KMS-11 (cell line): ENCODE measurements at regions not wholly inside any gene's neighbourhood (a gene's known extent, or its start where the extent isn't known, plus 50 kb on each side); places are given as distances from the start of the nearest gene placed in this dataset.
"Not testable (repeated sequence)": the region's sequence is repeated elsewhere in the genome, so short reads cannot be mapped to it uniquely, and the experiment has no call there.

Experiments
- H2AFZ ChIP-seq: fragments of 200-600 bp; sonication (generic); 2 replicates; pipeline ENCODE4 v1.6.1; 2016; ENCODE audit warnings: antibody characterized with exemption, mixed run types, low read depth
- H3K27ac ChIP-seq: fragments of 200-600 bp; sonication (generic); 2 replicates; pipeline ENCODE4 v1.6.1; 2016; ENCODE audit warnings: mild to moderate bottlenecking, mixed run types
- H3K27me3 ChIP-seq: fragments of 200-600 bp; sonication (generic); 2 replicates; pipeline ENCODE4 v1.6.1; 2017; ENCODE audit warnings: mild to moderate bottlenecking, low read depth, mixed run types, moderate library complexity; ENCODE audit not compliant: insufficient read depth
- H3K36me3 ChIP-seq: fragments of 200-600 bp; sonication (generic); 2 replicates; pipeline ENCODE4 v1.6.1; 2017; ENCODE audit warnings: mild to moderate bottlenecking, mixed run types; ENCODE audit not compliant: insufficient read depth
- H3K4me1 ChIP-seq: fragments of 200-600 bp; sonication (generic); 2 replicates; pipeline ENCODE4 v1.6.1; 2016; ENCODE audit warnings: mild to moderate bottlenecking, low read depth, mixed run types; ENCODE audit not compliant: poor library complexity, severe bottlenecking
- H3K4me2 ChIP-seq: fragments of 200-600 bp; sonication (generic); 2 replicates; pipeline ENCODE4 v1.7.0; 2016; ENCODE audit warnings: mild to moderate bottlenecking, mixed run types
- H3K4me3 ChIP-seq: fragments of 200-600 bp; sonication (generic); IDR thresholded peaks from 2 replicates; pipeline ENCODE4 v1.6.1; 2017; ENCODE audit warnings: low read depth, low read length, mixed read lengths; ENCODE audit not compliant: insufficient read depth
- H3K79me2 ChIP-seq: fragments of 200-600 bp; sonication (generic); 2 replicates; pipeline ENCODE4 v1.6.1; 2016; ENCODE audit warnings: low read depth, mixed run types; ENCODE audit not compliant: insufficient read depth
- H3K9ac ChIP-seq: fragments of 200-600 bp; sonication (generic); 2 replicates; pipeline ENCODE4 v1.6.1; 2016; ENCODE audit warnings: mild to moderate bottlenecking, mixed run types
- H4K20me1 ChIP-seq: fragments of 200-600 bp; sonication (generic); 2 replicates; pipeline ENCODE4 v1.6.1; 2016; ENCODE audit warnings: mild to moderate bottlenecking, mixed run types; ENCODE audit not compliant: insufficient read depth
- CTCF ChIP-seq: fragments of 200-600 bp; sonication (generic); conservative IDR thresholded peaks from 2 replicates; pipeline ENCODE4 v1.6.1; 2017; ENCODE audit warnings: low read depth, mild to moderate bottlenecking, antibody characterized with exemption, low read length, moderate library complexity, mixed read lengths

- peaks cover 6% of the 10 kb centered on the region for H3K4me1 ChIP-seq
- H3K79me2 ChIP-seq = no peaks in the 10 kb centered on the region
- H3K27ac ChIP-seq = no peak overlapping the region
- H4K20me1 ChIP-seq = no peaks in the 10 kb centered on the region
- no peak overlapping the region for H3K9ac ChIP-seq
- no peaks in the 10 kb centered on the region for H3K27me3 ChIP-seq
- H3K4me3 ChIP-seq = no peak overlapping the region
- H3K36me3 ChIP-seq = no peaks in the 10 kb centered on the region
- H2AFZ ChIP-seq = no peak overlapping the region
- H3K4me2 ChIP-seq = no peak overlapping the region
- no peak for TF ChIP-seq CTCF
Observed at GRCh38 chr3:194054961-194055360, 81.0 kb upstream of the HES1 start.

- not testable (repeated sequence) for H3K4me2 ChIP-seq, H3K27me3 ChIP-seq, H3K36me3 ChIP-seq, H3K27ac ChIP-seq, H3K4me1 ChIP-seq, H3K79me2 ChIP-seq, H2AFZ ChIP-seq, H4K20me1 ChIP-seq, H3K9ac ChIP-seq, H3K4me3 ChIP-seq
Observed at GRCh38 chr3:194056323-194056722, 79.6 kb upstream of the HES1 start.

GRCh38 chr3:194056731-194057415 lies 79.1 kb upstream of the HES1 start:
- H3K27ac ChIP-seq = no peak overlapping the region
- no peaks in the 10 kb centered on the region for H3K79me2 ChIP-seq
- H2AFZ ChIP-seq = no peak overlapping the region
- TF ChIP-seq CTCF = no peak
- H3K9ac ChIP-seq = no peak overlapping the region
- peaks cover 6% of the 10 kb centered on the region for H3K4me1 ChIP-seq
- no peaks in the 10 kb centered on the region for H3K27me3 ChIP-seq
- no peaks in the 10 kb centered on the region for H3K36me3 ChIP-seq
- no peaks in the 10 kb centered on the region for H4K20me1 ChIP-seq
- no peak overlapping the region for H3K4me2 ChIP-seq
- no peak overlapping the region for H3K4me3 ChIP-seq

GRCh38 chr3:194057570-194058188 lies 78.3 kb upstream of the HES1 start:
- no peak overlapping the region for H3K9ac ChIP-seq
- no peaks in the 10 kb centered on the region for H3K27me3 ChIP-seq
- no peaks in the 10 kb centered on the region for H3K36me3 ChIP-seq
- no peak overlapping the region for H3K4me3 ChIP-seq
- no peak overlapping the region for H3K27ac ChIP-seq
- H3K4me2 ChIP-seq = no peak overlapping the region
- TF ChIP-seq CTCF = no peak
- H4K20me1 ChIP-seq = no peaks in the 10 kb centered on the region
- H3K4me1 ChIP-seq = peaks cover 6% of the 10 kb centered on the region
- no peak overlapping the region for H2AFZ ChIP-seq
- no peaks in the 10 kb centered on the region for H3K79me2 ChIP-seq

- Histone ChIP-seq H3K27ac (no peak overlapping the region), H3K27me3 (no peaks in the 10 kb centered on the region), H3K36me3 (no peaks in the 10 kb centered on the region), H3K79me2 (no peaks in the 10 kb centered on the region), H3K4me1 (peaks cover 6% of the 10 kb centered on the region), H3K4me2 (no peak overlapping the region), H3K9ac (no peak overlapping the region), H2AFZ (no peak overlapping the region), H3K4me3 (no peak overlapping the region), H4K20me1 (no peaks in the 10 kb centered on the region)
- TF ChIP-seq CTCF = no peak
Observed at GRCh38 chr3:194058189-194058571, 77.8 kb upstream of the HES1 start.
